Breast epithelium (tissue), 3 donors: ENCODE measurements at regions not wholly inside any gene's neighbourhood (a gene's known extent, or its start where the extent isn't known, plus 50 kb on each side); places are given as distances from the start of the nearest gene placed in this dataset.

Experiments used
- CTCF ChIP-seq, 3 donors: fragments of 450-650 bp; IDR thresholded peaks; one replicate each; pipeline ENCODE4 v1.5.1; 2016 to 2017; ENCODE audit warnings: antibody characterized with exemption in 3 of 3, mild to moderate bottlenecking in 3 of 3, moderate library complexity in 3 of 3
- POLR2A ChIP-seq: fragments of 450-650 bp; IDR thresholded peaks from one replicate; pipeline ENCODE4 v1.6.1; 2016; ENCODE audit warnings: antibody characterized with exemption, mild to moderate bottlenecking, moderate library complexity
- POLR2AphosphoS5 ChIP-seq, 3 donors: sonication (generic); formaldehyde crosslinking; IDR thresholded peaks; one replicate each; pipeline ENCODE4 v1.6.1; 2017; ENCODE audit warnings: antibody characterized with exemption in 3 of 3

GRCh38 chr3:163672954-163673353 lies 1405.3 kb downstream of the SI start:
- TF ChIP-seq CTCF (IDR thresholded peaks at IDR 0.05), result no peak
- no peak for TF ChIP-seq POLR2A
- TF ChIP-seq POLR2AphosphoS5 (IDR thresholded peaks at IDR 0.05), result no peak
